ENCODE measurements at regions not wholly inside any gene's neighbourhood (a gene's known extent, or its start where the extent isn't known, plus 50 kb on each side); places are given as distances from the start of the nearest gene placed in this dataset.

- no peak for DNase-seq
These were observed 1131.9 kb downstream of the BRD1 start for GRCh38 chr22:48695731-48696305.

GRCh38 chr22:48695251-48695650, 1132.4 kb downstream of the BRD1 start:
- DNase-seq = peak; percentile 70

GRCh38 chr22:48694296-48694883, 1133.3 kb downstream of the BRD1 start:
- DNase-seq = no peak

GRCh38 chr22:48693377-48694135, 1134.1 kb downstream of the BRD1 start:
- no peak for DNase-seq

GRCh38 chr22:48692734-48693376, 1134.8 kb downstream of the BRD1 start:
- no peak for DNase-seq

GRCh38 chr22:48691431-48691851, 1136.2 kb downstream of the BRD1 start:
- DNase-seq = no peak

- DNase-seq = no peak
These were observed 1136.9 kb downstream of the BRD1 start for GRCh38 chr22:48690583-48691317.

- no peak for DNase-seq
These were observed 1138.5 kb downstream of the BRD1 start for GRCh38 chr22:48689206-48689605.

- DNase-seq = no peak
These were observed 1139.3 kb downstream of the BRD1 start for GRCh38 chr22:48688366-48688765.

GRCh38 chr22:48687606-48688005, 1140.1 kb downstream of the BRD1 start:
- DNase-seq = no peak

GRCh38 chr22:48686694-48687302, 1140.9 kb downstream of the BRD1 start:
- no peak for DNase-seq

- DNase-seq = no peak
These were observed 1141.9 kb downstream of the BRD1 start for GRCh38 chr22:48685767-48686166.

GRCh38 chr22:48683640-48684039, 1144.0 kb downstream of the BRD1 start:
- DNase-seq = no peak

GRCh38 chr22:48682504-48682903, 1145.2 kb downstream of the BRD1 start:
- DNase-seq = no peak

- no peak for DNase-seq
These were observed 1147.1 kb downstream of the BRD1 start for GRCh38 chr22:48680601-48681000.

- DNase-seq = no peak
These were observed 1147.8 kb downstream of the BRD1 start for GRCh38 chr22:48679656-48680555.

GRCh38 chr22:48678171-48679135, 1149.2 kb downstream of the BRD1 start:
- no peak for DNase-seq

GRCh38 chr22:48677621-48678020, 1150.1 kb downstream of the BRD1 start:
- DNase-seq = no peak

GRCh38 chr22:48677168-48677520, 1150.5 kb downstream of the BRD1 start:
- DNase-seq = no peak
